Putamen (tissue), 1 donor: ENCODE measurements at regions not wholly inside any gene's neighbourhood (a gene's known extent, or its start where the extent isn't known, plus 50 kb on each side); places are given as distances from the start of the nearest gene placed in this dataset.

Experiments
- DNase-seq: peaks from one replicate; pipeline ENCODE4 v3.0.0-alpha.2; 2016; ENCODE audit warnings: low spot score

DNA sequence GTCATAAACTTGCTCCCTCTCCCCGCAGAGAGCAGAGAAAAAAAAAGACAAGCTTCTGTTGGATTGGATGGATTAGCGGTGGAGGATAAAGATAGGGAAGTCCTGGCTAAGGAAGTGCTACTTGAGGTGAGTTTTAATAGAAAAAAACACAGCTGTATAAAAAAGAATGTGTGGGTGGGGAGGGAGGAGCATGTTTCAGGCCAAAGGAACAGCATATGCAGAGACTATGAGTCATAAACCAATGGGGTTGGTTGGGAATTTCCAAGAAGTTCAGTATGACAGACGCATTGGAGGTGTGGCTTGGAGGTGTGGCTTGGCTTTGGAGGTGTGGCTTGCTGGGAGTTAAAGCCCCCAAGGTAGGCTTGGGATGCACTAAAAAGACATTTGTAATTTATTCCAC is 103.0 kb upstream of the LSM8 start:
- DNase-seq: no peak

DNA sequence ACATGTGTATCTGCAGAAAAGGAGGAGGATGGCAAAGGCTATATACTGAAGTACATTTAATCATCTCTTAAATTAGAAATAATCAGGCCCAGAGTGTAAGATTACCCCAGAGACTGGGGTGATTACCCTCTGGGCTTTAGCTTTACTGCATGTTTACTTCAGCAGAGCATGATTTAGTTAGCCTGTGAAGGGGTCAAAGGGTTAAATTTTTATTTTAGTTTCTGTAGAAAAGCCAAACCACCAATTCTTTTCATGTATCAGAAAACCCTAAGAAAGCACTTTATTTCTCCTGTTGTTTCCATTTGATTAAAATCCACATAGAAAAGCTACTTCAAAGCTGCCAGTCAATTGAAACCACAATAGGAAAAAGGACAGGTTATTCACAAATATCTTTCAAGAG is 101.5 kb upstream of the LSM8 start:
- no peak for DNase-seq

DNA sequence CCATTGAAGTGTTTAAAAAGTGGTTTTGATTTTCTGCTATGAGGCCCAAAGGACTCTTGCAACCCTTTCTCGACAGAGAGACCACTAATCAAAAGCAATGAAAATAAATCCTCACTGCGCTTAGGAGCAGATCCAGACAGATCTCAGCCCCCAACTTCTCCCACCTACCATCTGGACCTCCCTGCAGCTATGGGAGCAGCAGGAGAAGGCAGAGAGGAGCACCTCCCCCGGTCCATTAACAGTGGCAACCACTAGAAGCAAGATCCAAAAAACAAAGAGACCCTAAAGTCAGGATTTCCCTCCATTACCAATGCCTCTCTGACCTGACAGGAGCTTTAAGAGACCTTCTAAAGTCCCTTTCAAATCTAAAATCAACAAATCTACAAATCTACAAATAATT is 99.0 kb upstream of the LSM8 start:
- no peak for DNase-seq

DNA sequence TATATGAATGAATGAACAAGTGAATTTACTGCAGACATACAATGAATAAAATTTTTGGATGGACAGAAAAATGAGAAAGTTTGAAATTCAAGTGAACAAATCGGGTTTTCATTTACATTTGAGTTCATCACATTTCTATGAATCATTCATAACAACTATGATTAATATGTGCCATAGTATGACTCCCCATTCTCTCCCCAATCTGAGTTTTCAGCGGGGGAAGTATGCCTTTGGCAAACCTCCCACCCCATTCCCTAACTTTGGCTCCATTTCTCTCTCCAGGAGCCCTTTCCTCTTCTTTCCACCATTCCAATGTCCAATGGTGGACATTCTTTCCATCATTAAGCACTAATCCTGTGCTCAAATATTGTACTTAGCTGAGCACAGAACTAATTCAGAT is 96.8 kb upstream of the LSM8 start:
- DNase-seq: no peak

DNA sequence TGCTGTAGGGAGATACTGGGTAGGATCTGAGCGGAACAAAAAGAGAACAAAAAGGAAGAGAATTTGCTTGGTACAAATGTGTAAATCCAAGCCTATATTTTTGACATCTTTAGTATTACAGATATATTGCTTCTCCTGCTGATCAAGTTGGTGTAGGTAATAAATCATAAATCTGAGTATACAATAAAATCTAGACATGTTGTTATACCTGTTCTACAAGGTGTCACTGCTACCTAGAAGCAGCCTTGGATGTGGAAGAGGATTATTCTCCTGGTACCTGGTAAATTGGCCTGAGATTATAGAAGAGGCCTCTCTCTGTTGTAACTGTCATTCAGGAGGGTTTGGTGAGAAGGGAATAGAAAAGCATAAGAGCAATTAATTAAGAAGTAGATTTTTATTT is 89.9 kb upstream of the LSM8 start:
- DNase-seq: no peak

DNA sequence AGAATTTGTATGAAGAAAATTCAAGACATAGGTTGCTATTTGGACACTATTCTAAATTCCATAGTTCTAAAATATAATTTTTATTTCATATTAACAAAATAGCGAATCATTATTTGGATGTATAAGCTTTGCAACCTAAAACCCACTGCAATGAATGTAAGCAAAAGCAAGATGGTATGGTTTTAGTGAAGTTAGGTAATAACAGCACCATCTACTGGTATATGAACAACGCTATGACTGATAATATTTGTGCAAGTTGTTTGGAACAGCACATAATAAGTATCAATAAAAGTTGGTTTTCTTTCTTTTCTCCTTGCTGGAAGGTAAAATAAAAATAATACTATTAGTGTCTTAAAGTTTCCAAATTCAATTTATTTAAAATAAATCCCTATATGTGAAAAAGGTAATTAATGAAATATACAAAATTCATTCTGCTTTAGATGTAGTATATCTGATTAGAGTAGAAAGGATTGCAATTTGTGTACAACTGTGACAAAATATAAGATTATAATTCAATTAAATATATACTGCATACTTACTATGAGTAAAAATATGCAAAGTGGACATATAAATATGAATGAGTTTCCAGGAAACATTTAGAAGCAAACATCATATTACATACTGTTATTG is 79.0 kb upstream of the LSM8 start:
- DNase-seq: peak; percentile 32

DNA sequence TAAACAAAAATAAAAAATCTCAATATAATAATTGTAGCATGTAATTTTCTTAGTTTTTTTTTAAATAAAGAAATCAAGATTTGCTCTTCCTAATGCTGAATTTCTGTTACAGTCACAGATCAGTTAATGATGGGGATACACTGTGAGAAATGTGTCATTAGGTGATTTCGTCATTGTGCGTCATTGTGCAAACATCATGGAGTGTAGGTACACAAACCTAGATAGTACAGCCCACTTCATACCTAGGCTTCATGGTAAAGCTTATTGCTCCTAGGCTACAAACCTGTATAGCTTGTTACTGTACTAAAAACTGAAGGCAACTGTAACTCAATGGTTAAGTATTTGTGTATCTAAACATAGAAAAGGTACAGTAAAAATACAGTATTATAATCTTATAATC is 74.4 kb upstream of the LSM8 start:
- DNase-seq: no peak

DNA sequence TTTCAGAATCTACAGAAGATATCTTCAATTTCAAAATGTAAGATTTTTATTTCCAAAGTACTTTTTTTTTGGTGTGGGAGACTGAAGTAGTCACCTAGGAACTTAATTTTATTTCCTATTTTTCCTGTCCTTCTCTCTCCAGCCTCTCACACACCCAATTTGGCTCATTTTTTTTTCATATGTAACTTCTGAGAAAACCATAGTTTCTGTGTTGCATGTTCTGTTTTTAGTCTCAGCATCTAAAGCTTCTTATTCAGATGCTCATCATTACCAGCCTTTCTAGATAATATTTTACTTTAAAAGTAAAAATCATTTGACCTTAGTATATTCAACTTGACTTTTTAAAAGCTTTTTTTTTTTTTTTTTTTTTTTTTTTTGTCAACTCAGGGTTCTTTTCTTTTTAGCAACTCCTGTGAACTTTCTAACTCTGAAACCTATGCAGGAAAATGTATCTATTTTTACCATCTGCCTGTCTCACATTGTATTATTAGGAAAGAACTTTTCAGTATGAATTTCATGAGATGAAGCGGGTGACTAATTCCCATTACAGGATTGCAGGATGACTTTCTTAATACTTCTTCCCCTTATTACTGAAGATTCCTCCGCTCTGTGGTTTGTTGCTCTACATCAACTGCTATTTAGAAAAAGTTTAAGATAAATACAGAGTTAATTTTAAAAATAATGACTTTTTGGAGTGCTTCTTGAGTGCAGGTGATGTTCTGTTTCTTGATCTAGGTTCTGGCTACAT is 73.6 kb upstream of the LSM8 start:
- DNase-seq: peak; percentile 2

DNA sequence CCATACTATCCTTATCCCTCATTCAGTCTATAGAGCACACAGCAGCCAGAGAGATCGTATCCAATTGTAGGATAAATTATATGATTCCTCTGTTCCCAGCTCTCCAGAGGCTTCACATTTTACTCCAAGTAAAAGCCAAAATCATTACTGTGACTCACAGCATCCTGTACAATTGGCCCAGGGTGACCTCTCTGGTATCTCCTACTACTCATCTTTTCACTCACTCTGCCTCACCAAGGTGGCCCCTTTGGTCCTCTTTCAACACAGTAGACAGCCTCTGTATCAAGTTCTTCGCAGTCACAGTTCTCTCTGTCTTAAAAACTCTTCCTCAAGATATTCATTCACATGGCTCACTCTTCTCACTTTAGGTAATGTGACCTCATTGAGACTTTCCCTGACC is 72.6 kb upstream of the LSM8 start:
- DNase-seq: no peak

DNA sequence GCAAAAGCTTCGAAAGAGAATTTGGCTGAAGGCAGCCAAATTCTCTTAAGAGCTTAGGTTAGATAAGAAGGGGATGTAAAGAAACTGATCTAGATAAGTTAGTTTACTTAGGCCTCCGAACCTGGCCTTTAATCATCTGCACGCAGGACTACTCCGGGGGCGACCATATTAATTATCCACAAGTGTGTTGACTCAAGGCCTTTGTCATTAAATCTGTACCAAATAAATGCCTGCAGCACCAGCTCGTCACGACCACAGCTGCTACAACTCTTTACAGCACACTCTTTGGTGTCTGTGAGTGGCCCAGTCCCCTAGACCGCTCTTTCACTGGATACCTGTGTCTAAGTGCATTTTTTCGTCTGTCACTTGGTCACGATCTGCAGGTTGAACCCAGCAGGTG is 69.8 kb upstream of the LSM8 start:
- DNase-seq: no peak

DNA sequence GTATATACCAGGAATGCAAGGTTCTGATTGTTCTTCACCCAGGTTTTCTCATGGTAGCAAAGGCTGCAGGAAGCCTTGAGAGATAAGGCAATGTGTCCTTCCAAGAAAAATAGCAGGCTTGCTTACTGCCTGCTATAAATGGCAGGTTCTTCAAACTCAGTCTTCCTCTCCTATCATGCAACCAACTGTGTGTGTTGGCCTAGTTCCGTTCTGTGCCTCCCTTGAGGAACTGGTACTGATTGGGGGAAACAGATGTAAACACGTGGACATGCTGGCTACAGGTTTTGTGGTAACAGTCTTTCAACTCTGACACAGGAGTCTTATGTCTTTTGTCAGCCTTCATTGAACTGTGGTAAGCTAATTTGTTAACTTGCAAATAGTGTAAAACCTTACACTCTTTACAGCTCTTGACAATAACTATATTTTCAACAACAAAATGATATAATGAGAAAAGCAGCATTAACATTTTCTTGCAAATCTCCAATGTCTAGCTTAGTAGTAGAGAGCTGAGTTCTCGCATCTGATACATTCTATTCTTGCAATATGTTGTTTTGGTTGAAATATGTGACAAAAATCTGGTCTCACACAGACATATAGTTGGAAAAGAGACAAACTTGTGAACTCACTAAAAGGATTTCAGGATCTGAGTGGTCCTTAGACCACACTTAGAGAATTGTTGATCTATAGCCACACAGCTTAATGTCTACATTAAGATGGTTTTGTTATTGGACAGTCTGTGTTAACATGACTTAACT is 54.7 kb upstream of the LSM8 start:
- no peak for DNase-seq

DNA sequence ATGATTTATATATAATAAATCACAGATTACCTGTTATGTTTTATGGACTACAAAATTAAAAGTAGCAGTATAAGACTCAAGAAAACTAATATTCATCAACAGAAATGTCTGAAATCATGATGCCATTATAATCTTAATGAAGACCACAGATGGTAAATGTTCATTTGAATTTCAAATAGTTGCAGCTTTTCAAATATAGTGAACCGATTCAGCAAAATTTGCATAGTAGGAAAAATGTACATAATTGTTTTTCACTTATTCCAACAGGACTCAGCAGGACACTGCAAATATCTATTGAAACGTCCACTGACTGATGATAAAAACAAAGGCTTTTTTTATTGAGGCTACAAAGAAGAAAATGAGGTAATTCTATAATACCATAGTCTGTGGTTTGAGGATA is 51.2 kb upstream of the LSM8 start:
- DNase-seq: no peak
